Medulla oblongata (tissue), 1 donor: ENCODE measurements at regions not wholly inside any gene's neighbourhood (a gene's known extent, or its start where the extent isn't known, plus 50 kb on each side); places are given as distances from the start of the nearest gene placed in this dataset.
"Not testable (repeated sequence)": the region's sequence is repeated elsewhere in the genome, so short reads cannot be mapped to it uniquely, and the experiment has no call there.

Experiments used
- DNase-seq: peaks from one replicate; pipeline ENCODE4 v3.0.0-alpha.2; 2015; ENCODE audit errors: extremely low spot score

DNA sequence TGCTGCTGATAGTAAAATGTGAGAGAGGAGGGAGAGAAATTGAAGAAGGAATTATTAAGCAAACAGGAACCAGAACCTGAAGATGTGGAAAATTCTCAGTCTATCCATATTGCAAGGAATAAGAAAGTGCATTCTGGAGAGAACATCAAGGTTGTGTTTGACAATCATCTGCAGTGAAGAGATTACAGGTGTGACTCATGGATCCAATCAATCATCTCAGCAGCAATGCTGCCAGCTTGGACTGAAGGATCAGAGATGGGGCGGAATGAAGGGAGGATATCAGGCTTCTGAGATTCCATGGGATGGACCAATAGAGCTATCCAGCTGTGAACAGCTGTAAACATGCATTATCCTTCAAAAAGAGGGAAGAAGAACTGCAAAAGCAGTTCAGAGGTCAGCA is 247.3 kb downstream of the LPIN1 start:
- DNase-seq, result no peak

GRCh38 chr2:11995456-11995855 is 249.0 kb downstream of the LPIN1 start:
- no peak for DNase-seq

DNA sequence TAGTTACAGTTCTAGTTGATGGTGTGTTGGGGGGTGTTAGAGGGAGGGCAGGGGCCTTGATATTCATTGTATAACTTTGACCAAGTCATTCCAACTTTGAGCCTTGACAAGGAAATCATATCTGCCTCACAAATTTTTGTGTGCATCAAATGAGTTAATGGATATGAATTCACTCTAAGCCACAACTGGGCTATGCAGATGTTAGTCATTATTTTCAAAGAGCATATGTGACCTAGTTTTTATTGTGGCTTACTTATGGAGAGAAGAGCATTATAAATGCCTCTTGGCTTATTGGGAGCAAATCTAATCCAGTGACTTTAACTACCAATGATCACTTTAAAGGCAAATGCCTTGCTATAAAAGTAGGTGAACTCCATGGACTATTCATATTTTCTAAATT is 250.2 kb downstream of the LPIN1 start:
- DNase-seq, result no peak

DNA sequence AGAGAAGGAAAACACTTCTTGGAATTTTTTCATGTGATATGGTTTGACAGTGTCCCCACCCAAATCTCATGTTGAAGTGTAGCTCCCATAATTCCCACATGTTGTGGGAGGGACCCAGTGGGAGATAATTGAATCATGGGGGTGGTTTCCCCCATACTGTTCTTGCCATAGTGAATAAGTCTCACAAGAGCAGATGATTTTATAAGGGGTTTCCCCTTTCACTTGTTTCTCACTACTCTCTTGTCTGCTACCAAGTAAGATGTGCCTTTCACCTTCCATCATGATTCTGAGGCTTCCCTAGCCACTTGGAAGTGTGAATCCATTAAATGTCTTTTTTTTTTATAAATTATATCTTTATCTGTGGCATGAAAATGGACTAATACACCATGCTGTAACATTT is 250.7 kb downstream of the LPIN1 start:
- no peak for DNase-seq

DNA sequence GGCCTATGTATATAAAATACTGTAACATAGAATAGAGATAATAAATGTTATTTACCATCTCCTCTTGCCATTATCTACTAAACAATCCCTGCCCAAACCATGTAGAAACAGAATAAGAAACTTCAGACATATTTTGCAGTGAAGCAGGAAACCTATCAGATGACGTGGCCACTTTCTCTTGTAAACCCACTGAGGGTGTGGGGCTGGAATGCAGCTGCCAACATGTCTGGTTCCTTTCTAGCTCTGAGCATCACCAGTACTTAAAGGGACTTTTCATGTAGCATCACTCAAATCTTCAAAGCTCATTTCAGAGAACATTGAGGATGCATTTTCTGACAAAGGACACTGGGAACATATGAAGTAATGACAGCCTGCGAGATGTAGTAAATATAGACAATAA is 251.8 kb downstream of the LPIN1 start:
- no peak for DNase-seq

DNA sequence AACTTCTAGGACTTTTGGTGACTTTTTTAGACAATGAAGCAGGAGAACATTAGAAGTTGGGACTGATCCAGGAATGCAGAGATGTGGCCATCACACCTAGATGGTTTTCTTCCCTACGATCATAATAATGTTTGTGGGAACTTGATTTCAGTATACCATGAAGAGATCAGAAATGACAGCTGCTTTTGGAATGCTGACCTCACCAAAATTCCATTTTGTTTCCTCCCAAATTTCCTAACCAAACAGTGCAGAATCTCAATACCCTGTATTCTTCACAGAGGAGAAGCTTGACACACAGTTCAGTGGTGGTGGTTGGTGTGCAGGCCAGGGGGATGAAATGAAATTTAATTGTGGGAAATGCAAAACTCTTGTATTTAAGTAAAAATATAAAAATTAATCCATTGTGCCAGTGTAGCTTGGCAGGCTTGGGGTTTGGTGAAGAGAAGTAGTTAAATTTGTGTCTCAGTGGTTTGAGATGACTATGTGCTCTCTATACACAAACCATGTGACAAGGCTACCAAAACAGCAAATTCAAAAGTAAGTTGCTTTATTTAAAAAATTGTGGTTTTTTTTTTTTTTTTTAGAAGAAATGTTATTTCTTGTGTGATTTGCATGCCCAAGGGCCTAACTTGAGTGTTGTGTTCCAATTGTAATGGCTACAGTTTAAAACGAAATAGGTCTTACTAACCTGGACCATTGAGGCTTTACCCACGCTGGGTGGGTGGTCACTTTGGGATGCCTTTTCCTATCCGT is 252.4 kb downstream of the LPIN1 start:
- DNase-seq, result no peak

GRCh38 chr2:12001621-12002020 is 255.2 kb downstream of the LPIN1 start:
- no peak for DNase-seq

- DNase-seq, result no peak
Measured at GRCh38 chr2:12002215-12002614, 255.8 kb downstream of the LPIN1 start.

- no peak for DNase-seq
Measured at GRCh38 chr2:12004713-12005112, 258.3 kb downstream of the LPIN1 start.

DNA sequence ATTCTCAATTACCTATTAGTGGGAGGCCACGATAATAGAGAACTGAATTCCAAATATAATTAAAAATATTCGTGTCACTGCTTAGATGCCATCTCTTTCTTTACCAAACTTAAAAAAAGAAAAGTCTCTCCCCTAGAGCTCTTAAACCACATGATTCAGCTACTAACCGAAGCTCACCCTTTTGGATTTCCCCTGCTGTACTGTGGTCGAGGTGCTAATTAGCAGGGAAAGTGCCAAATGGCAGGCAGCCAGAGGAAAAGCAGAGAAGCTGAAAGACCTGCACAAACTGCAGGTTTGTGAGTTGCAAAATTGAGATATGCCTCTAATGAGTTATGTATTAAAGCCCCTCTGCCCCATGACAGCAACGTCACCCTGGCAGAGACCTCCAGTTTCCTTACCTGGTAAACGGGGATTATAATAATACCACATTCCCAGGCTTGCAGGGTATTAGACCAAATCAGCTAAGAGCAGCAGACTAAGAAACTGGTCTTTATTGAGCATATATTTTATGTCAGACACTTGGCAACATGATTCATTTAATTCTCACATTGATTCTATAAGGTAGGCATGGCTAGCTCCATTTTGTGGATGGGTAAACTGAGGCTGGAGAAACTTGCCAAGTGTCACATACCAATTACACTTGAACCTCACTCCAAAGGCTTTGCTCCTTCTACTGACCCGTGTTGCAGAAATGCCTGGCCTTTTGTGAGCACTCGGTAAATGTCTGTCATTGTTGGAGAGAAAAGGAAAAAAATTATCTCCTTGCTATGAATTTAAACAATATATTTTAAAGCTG is 259.7 kb downstream of the LPIN1 start:
- DNase-seq, result no peak

GRCh38 chr2:12006850-12007249 is 260.4 kb downstream of the LPIN1 start:
- no peak for DNase-seq

GRCh38 chr2:12007282-12007681 is 260.9 kb downstream of the LPIN1 start:
- DNase-seq, result no peak

GRCh38 chr2:12008425-12009061 is 262.1 kb downstream of the LPIN1 start:
- DNase-seq, result no peak

- no peak for DNase-seq
Measured at GRCh38 chr2:12009323-12009905, 263.0 kb downstream of the LPIN1 start.

DNA sequence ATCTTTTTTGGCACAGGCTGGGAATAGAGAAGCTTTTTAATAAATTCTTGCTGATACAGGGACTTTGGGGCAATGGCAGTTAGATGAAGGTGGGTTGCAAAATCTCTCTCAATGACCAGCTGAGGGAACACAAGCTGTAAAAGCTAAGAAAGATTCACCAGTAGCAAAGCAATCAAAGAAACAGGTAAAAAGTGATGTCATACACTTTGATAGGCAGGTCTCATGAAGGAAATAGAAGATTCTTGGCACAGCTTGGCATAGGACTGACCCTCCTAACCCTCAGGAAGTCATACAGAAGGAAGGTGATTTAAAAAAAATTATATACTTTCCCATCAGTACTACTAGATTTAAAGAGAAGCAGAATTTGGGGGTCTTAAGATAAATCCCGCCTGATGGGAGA is 263.6 kb downstream of the LPIN1 start:
- DNase-seq, result no peak

- DNase-seq, result no peak
Measured at GRCh38 chr2:12010779-12011178, 264.3 kb downstream of the LPIN1 start.

DNA sequence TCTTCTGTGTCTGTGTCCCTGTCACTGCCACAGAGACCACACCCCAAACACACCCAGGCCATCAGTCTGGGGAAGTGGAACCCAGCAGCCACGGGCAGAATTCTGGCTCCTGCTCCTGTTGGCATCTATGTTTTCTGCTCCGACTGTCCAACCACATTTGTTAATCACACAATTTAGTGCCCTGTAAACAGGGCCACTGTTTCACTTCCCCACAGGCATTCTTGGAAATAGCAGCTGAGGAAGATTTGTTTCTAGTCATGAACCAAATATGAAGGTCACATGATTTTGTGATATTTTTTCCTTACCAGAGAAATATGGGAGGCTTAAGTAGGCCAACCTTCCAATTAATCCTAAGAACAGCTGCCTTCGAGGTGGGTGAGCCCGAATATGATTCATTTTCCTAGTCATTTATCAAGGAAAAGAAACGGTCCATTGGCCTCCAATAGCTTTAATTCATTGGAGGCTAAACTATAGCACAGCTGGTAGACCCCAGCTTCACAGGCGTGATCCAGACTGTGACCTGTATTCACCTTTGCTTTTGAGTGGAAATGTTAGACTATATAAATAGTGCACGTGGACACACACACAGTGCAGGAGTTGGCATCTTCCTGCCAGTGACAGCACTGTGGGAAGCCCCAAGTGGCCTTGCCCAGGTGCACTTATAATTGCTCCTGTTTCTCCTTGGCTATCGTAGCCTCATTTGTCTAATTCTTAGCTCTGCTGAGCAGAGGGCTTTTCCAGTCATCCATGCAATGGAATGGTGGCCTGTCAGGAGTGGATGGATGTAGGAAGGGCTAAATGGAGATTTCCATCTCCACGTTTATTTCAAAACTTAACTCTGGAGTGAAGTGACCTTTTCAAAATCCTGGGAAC is 267.9 kb downstream of the LPIN1 start:
- no peak for DNase-seq

DNA sequence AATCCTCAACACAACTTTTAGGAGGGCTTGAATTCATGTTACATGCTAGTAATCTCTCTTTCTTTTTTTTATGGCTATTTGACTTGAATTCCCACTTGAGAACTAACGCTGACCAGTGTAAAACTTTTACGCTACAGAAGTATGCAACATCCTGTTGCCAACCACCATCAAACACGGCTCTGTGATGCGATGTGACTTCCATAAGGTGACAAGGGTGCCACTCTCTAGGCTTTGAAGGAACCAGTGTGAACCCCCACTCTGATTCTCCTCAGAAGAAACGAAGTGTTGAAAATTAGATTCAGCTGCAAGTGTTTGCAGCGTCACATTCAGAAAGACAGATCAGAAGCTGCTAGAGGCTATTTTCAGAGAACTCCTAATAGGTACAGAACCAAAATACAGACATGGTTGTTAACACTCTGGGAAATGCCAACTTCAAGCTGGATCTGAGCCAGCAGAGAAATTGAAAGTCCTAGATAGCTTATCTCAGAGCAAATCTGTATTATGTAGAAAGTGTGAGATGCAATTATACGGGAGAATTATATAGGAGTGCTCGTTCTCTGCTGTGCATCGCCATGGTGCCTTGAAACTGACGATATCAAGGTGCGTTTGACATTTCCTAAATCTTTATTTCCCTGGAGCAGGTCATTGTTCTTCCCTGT is 271.2 kb downstream of the LPIN1 start:
- DNase-seq, result no peak

- DNase-seq, result not testable (repeated sequence)
Measured at GRCh38 chr2:12018726-12019125, 272.3 kb downstream of the LPIN1 start.

GRCh38 chr2:12020833-12021469 is 274.5 kb downstream of the LPIN1 start:
- DNase-seq, result no peak
